ENCODE measurements at regions not wholly inside any gene's neighbourhood (a gene's known extent, or its start where the extent isn't known, plus 50 kb on each side); places are given as distances from the start of the nearest gene placed in this dataset.
A peak's percentile ranks its signal among the peaks of the same experiment; 100 is the strongest.

DNA sequence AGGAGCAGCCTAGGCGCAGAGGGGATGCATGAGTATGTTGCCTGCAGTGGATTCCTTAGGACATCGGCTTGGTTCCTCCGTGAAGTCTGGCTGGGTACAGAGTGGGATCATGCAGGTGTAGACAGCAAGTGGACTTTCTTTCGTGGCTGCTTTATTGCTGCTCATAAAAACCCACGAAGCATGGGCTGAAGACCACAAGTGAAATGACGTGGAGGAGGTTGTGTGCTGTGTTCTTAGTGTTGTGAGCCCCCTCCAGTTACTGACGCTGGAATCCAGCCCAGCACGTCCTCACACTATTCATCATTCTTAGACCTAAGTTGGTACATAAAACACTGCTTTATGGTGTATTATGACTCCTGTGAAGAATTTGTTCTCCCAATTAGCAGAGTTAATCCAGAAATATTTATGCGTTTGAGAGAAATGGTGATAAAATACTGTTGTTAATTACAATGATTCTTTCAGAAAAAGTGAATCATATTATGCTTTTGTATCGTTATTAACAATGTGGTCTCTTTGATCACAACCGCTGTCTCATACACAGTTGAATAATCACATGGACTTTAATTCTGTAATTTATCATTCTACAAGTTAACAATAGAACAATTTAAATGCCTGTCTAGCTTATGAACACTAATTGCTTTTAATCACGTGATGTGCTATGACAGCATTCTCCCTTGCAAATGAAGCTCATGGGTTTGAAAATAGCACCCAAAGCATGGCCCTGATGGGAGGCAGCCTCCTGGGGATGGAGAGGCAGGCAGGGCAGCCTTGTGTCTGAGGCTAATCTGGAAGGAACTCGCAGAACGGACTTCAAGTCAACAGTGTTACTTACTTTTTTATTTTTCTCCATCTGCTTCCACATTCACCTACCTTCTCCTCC lies 233.9 kb upstream of the SYNDIG1 start:
- Histone ChIP-seq H3K36me3 (replicated peaks in 1 of 2; ENCODE audit: control insufficient read depth in 2 of 2, insufficient read depth in 2 of 2, low read length in 2 of 2) (no peaks in the 10 kb centered on the region), H3K18ac (ENCODE audit: low read length) (no peak overlapping the region), H3K23ac (ENCODE audit: low read depth, low read length, poor library complexity) (no peak overlapping the region), H2AFZ (ENCODE audit: low read length) (peak overlapping the region; percentile 60), H3K4me1 (ENCODE audit: control insufficient read depth in 2 of 2, insufficient read depth in 1 of 2, low read depth in 1 of 2, low read length in 2 of 2) (peaks cover 0 to 6% of the 10 kb centered on the region in 2 donors), H3K4me3 (ENCODE audit: low read length in 2 of 2) (no peak overlapping the region), H2BK5ac (ENCODE audit: low read length) (no peak overlapping the region), H3K9me3 (replicated peaks in 1 of 2; ENCODE audit: control insufficient read depth in 2 of 2, insufficient read depth in 1 of 2, low read depth in 1 of 2, low read length in 2 of 2) (no peaks in the 10 kb centered on the region), H3K27ac (replicated peaks; ENCODE audit: low read length) (no peak overlapping the region), H3K79me1 (ENCODE audit: low read depth, low read length) (no peaks in the 10 kb centered on the region), H3K9ac (ENCODE audit: low read depth, low read length, poor library complexity) (no peak overlapping the region), H2BK15ac (ENCODE audit: low read length) (no peak overlapping the region), H2BK12ac (ENCODE audit: low read length) (no peak overlapping the region), H3K4ac (ENCODE audit: low read length) (no peak overlapping the region), H4K8ac (ENCODE audit: low read depth, low read length) (no peak overlapping the region), H4K91ac (ENCODE audit: low read depth, low read length, poor library complexity) (no peak overlapping the region), H3K4me2 (ENCODE audit: insufficient read depth, low read length, poor library complexity, severe bottlenecking) (no peak overlapping the region), H2AK5ac (ENCODE audit: low read depth, low read length) (no peak overlapping the region), H2BK120ac (ENCODE audit: low read depth, low read length) (no peak overlapping the region), H3K27me3 (ENCODE audit: control insufficient read depth in 3 of 3, insufficient read depth in 3 of 3, low read depth in 1 of 3, low read length in 3 of 3) (no peaks in the 10 kb centered on the region), H3K14ac (ENCODE audit: low read length) (no peak overlapping the region)
- no peak for DNase-seq (ENCODE audit: low spot score)
- no CpG with 5 or more reads among the region's 14 CpGs for WGBS, 2 donors (ENCODE audit: extremely low coverage in 2 of 2, insufficient read length in 2 of 2, insufficient replicate concordance in 1 of 2)

DNA sequence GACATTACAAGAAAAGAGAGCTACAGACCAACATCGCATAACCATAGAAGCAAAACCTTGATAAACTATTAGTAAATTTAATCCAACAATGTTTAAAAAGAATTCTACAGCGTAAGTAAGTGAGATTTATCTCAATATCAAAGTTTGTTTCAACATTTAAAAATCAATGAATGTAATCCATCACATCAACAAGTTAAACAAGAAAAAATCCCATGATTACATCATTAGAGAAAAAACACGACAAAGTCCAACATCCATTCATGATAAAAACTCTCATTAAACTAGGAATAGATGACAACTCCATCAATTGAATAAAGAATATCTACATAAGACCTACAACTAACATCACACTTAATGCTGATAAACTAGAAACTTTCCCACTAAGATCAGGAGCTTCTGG lies 239.0 kb upstream of the GGTLC1 start:
- H2AFZ ChIP-seq (ENCODE audit: low read length), result no peak overlapping the region
- H3K27ac ChIP-seq (replicated peaks; ENCODE audit: low read length), result no peak overlapping the region
- DNase-seq (ENCODE audit: low spot score), result no peak
- H2BK12ac ChIP-seq (ENCODE audit: low read length), result no peak overlapping the region
- H2AK5ac ChIP-seq (ENCODE audit: low read depth, low read length), result no peak overlapping the region
- no peak overlapping the region for H4K91ac ChIP-seq (ENCODE audit: low read depth, low read length, poor library complexity)
- no peak overlapping the region for H3K18ac ChIP-seq (ENCODE audit: low read length)
- H3K9ac ChIP-seq (ENCODE audit: low read depth, low read length, poor library complexity), result no peak overlapping the region
- no peak overlapping the region for H2BK5ac ChIP-seq (ENCODE audit: low read length)
- H3K4me1 ChIP-seq (ENCODE audit: control insufficient read depth in 2 of 2, insufficient read depth in 1 of 2, low read depth in 1 of 2, low read length in 2 of 2), result no peaks in the 10 kb centered on the region
- H3K9me3 ChIP-seq (replicated peaks in 1 of 2; ENCODE audit: control insufficient read depth in 2 of 2, insufficient read depth in 1 of 2, low read depth in 1 of 2, low read length in 2 of 2), result no peaks in the 10 kb centered on the region
- no peak overlapping the region for H3K4me3 ChIP-seq (ENCODE audit: low read length in 2 of 2)
- H3K27me3 ChIP-seq (ENCODE audit: control insufficient read depth in 3 of 3, insufficient read depth in 3 of 3, low read depth in 1 of 3, low read length in 3 of 3), result no peaks in the 10 kb centered on the region
- H3K23ac ChIP-seq (ENCODE audit: low read depth, low read length, poor library complexity), result no peak overlapping the region
- no peak overlapping the region for H3K4me2 ChIP-seq (ENCODE audit: insufficient read depth, low read length, poor library complexity, severe bottlenecking)
- no peak overlapping the region for H2BK15ac ChIP-seq (ENCODE audit: low read length)
- no peaks in the 10 kb centered on the region for H3K79me1 ChIP-seq (ENCODE audit: low read depth, low read length)
- no CpG with 5 or more reads among the region's 3 CpGs for whole genome bisulfite sequencing, 2 donors (ENCODE audit: extremely low coverage in 2 of 2, insufficient read length in 2 of 2, insufficient replicate concordance in 1 of 2)
- H3K36me3 ChIP-seq (replicated peaks in 1 of 2; ENCODE audit: control insufficient read depth in 2 of 2, insufficient read depth in 2 of 2, low read length in 2 of 2), result no peaks in the 10 kb centered on the region
- H4K8ac ChIP-seq (ENCODE audit: low read depth, low read length), result no peak overlapping the region
- H3K14ac ChIP-seq (ENCODE audit: low read length), result no peak overlapping the region
- no peak overlapping the region for H3K4ac ChIP-seq (ENCODE audit: low read length)
- H2BK120ac ChIP-seq (ENCODE audit: low read depth, low read length), result no peak overlapping the region

DNA sequence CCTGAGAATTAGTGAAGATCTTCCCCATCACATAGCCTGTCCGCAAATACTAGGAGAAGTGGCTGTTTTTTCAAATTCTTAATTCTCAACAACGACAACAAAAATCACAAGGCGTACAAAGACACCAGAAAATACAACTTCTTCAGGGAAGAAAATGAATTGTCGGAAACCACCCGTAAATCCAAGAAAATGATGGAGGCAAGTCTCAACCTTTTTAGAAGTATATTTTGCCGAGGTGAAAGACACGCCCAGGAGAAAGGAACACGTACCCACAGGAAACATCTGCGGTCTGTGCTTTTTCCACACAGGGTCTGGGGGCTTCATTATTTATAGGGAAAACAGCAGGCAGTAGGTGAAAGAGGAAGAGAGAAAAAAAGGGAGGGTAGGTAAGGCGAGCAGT lies 223.9 kb upstream of the GGTLC1 start:
- Histone ChIP-seq H2AFZ (ENCODE audit: low read length) (no peak overlapping the region), H3K27ac (replicated peaks; ENCODE audit: low read length) (peak overlapping the region; percentile 35), H3K9ac (ENCODE audit: low read depth, low read length, poor library complexity) (no peak overlapping the region), H3K4me2 (ENCODE audit: insufficient read depth, low read length, poor library complexity, severe bottlenecking) (no peak overlapping the region), H3K18ac (ENCODE audit: low read length) (no peak overlapping the region), H4K91ac (ENCODE audit: low read depth, low read length, poor library complexity) (no peak overlapping the region), H3K4me3 (ENCODE audit: low read length in 2 of 2) (no peak overlapping the region), H4K8ac (ENCODE audit: low read depth, low read length) (no peak overlapping the region), H3K23ac (ENCODE audit: low read depth, low read length, poor library complexity) (no peak overlapping the region), H2BK12ac (ENCODE audit: low read length) (no peak overlapping the region), H2BK15ac (ENCODE audit: low read length) (no peak overlapping the region), H3K36me3 (replicated peaks in 1 of 2; ENCODE audit: control insufficient read depth in 2 of 2, insufficient read depth in 2 of 2, low read length in 2 of 2) (no peaks in the 10 kb centered on the region), H2AK5ac (ENCODE audit: low read depth, low read length) (no peak overlapping the region), H3K79me1 (ENCODE audit: low read depth, low read length) (no peaks in the 10 kb centered on the region), H3K9me3 (replicated peaks in 1 of 2; ENCODE audit: control insufficient read depth in 2 of 2, insufficient read depth in 1 of 2, low read depth in 1 of 2, low read length in 2 of 2) (peaks cover 0 to 8% of the 10 kb centered on the region in 2 donors), H2BK120ac (ENCODE audit: low read depth, low read length) (no peak overlapping the region), H2BK5ac (ENCODE audit: low read length) (no peak overlapping the region), H3K27me3 (ENCODE audit: control insufficient read depth in 3 of 3, insufficient read depth in 3 of 3, low read depth in 1 of 3, low read length in 3 of 3) (no peaks in the 10 kb centered on the region), H3K4me1 (ENCODE audit: control insufficient read depth in 2 of 2, insufficient read depth in 1 of 2, low read depth in 1 of 2, low read length in 2 of 2) (peaks cover 0 to 7% of the 10 kb centered on the region in 2 donors), H3K4ac (ENCODE audit: low read length) (no peak overlapping the region), H3K14ac (ENCODE audit: low read length) (no peak overlapping the region)
- DNase-seq (ENCODE audit: low spot score), result no peak
- no CpG with 5 or more reads among the region's 10 CpGs for WGBS, 2 donors (ENCODE audit: extremely low coverage in 2 of 2, insufficient read length in 2 of 2, insufficient replicate concordance in 1 of 2)

DNA sequence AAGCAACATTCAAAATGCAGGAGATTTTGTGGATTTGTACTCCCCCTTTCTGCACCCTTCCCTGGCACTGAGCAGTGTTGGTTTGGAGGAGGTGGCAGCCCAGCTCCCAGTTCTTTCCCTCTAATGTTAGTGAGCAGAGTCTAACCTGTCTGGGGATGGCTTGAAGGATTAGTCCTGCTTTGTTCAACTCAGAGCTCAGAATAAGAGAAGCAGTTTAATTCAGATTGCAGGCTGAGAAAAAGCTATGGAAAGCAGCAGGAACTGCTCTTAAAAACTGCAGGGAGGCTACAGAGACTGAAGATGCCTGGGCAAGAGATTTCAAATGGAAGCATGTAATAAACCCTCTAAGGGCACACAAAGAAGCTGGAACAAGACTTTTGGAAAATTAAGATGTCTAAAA lies 223.4 kb upstream of the GGTLC1 start:
- DNase-seq (ENCODE audit: low spot score), result no peak
- H3K4ac ChIP-seq (ENCODE audit: low read length), result no peak overlapping the region
- H3K27ac ChIP-seq (replicated peaks; ENCODE audit: low read length), result peak overlapping the region; percentile 35

More for the DNA sequence above, 223.4 kb upstream of the GGTLC1 start:
- Histone ChIP-seq H2BK120ac (ENCODE audit: low read depth, low read length) (no peak overlapping the region), H3K14ac (ENCODE audit: low read length) (no peak overlapping the region), H2BK5ac (ENCODE audit: low read length) (no peak overlapping the region), H4K8ac (ENCODE audit: low read depth, low read length) (no peak overlapping the region), H3K9ac (ENCODE audit: low read depth, low read length, poor library complexity) (no peak overlapping the region), H3K36me3 (replicated peaks in 1 of 2; ENCODE audit: control insufficient read depth in 2 of 2, insufficient read depth in 2 of 2, low read length in 2 of 2) (no peaks in the 10 kb centered on the region), H3K4me2 (ENCODE audit: insufficient read depth, low read length, poor library complexity, severe bottlenecking) (no peak overlapping the region), H3K27me3 (ENCODE audit: control insufficient read depth in 3 of 3, insufficient read depth in 3 of 3, low read depth in 1 of 3, low read length in 3 of 3) (no peaks in the 10 kb centered on the region), H4K91ac (ENCODE audit: low read depth, low read length, poor library complexity) (no peak overlapping the region), H3K79me1 (ENCODE audit: low read depth, low read length) (no peaks in the 10 kb centered on the region), H3K23ac (ENCODE audit: low read depth, low read length, poor library complexity) (no peak overlapping the region), H3K9me3 (replicated peaks in 1 of 2; ENCODE audit: control insufficient read depth in 2 of 2, insufficient read depth in 1 of 2, low read depth in 1 of 2, low read length in 2 of 2) (peaks cover 0 to 8% of the 10 kb centered on the region in 2 donors), H2BK12ac (ENCODE audit: low read length) (no peak overlapping the region), H3K4me3 (ENCODE audit: low read length in 2 of 2) (no peak overlapping the region), H3K4me1 (ENCODE audit: control insufficient read depth in 2 of 2, insufficient read depth in 1 of 2, low read depth in 1 of 2, low read length in 2 of 2) (peaks cover 0 to 7% of the 10 kb centered on the region in 2 donors), H2BK15ac (ENCODE audit: low read length) (no peak overlapping the region), H3K18ac (ENCODE audit: low read length) (no peak overlapping the region), H2AK5ac (ENCODE audit: low read depth, low read length) (no peak overlapping the region), H2AFZ (ENCODE audit: low read length) (no peak overlapping the region)

Data from neuronal stem cell (in vitro differentiated cells).